Lung microvascular endothelial cell (primary cell): ENCODE measurements at regions not wholly inside any gene's neighbourhood (a gene's known extent, or its start where the extent isn't known, plus 50 kb on each side); places are given as distances from the start of the nearest gene placed in this dataset.
A peak's percentile ranks its signal among the peaks of the same experiment; 100 is the strongest.

ENCODE experiments used
- DNase-seq, 2 donors: peaks; one replicate each; pipeline versions ENCODE4 v3.0.0 to v3.0.0-alpha.2; 2010; ENCODE audit warnings: low read depth in 2 of 2

DNA sequence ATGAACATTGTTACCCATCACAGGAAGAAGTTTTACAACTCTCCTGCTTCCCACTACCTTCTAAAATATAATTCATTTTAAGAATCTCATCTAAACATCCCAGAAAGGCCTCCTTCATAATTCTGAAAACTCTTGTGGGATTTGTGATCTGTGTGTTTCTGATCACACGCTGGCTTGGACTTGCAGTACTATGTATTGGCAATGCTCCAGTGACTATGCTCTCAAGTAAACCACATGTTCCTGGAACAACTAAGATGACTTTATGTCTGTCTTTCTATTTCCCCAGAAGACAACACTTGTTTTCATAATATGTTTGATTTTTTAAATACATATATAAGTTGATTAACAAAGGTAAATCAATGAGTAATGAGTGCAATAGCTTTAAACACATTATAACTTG, 376.6 kb upstream of the NETO1 start:
- no peak for DNase-seq

DNA sequence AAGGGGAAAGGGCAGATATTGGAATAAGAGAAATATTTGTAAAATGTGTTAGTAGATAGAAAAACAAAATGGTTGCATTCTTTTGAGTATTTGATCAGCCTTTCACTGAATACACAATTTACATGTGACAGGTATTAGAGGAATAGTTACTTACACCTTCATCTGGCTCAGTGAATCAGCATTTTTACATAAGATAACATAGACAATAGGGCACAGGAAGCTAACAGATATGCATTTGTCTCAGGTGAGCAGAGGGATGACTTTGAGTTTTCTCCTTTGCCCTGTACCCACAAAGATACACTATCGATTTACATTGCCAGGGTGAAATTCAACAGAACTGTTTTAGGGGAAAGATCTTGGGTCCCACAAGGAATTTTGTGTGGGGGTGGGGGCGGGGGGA, 373.1 kb upstream of the NETO1 start:
- DNase-seq: no peak

GRCh38 chr18:73235921-73236320, 368.1 kb upstream of the NETO1 start:
- DNase-seq: no peak

GRCh38 chr18:73235491-73235890, 367.7 kb upstream of the NETO1 start:
- peak in 1 of 2 donors; percentile 65 for DNase-seq

DNA sequence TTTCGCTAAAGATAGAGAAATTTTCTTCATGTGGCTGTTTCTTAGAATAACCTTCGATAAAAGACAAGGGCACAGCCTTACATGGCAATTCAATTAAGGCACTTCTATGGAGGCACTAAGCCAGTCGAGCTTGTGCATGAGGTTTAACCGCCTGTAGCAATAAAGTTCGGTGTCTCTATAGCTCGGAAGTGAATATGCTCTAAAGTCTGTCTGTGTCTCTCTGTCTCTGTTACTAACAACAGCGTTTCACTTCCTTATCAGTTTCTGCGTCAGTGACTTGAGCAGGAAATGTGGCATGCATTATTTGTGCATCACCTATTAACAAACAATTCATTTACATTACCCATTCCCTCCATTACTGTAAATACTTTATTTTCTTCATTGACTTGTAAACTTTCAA, 365.1 kb upstream of the NETO1 start:
- no peak for DNase-seq

DNA sequence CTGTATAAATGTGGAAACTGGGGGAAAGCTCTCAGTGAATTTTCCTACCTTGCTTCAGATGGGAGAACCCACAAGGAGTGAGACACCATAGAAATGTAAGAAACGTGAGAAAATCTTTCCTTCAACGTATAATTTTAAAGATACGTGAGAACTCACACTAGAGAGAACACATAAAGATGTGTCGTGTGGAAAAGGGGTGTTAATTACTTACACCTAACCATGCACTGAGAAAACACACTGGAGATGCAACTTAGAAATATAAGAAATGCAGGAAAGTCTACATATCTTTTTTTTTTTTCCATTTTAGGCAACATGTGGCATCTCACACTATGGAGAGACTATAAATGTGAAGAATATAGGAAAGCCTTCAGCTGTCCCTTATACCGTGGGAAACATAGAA, 352.9 kb upstream of the NETO1 start:
- no peak for DNase-seq

- no peak for DNase-seq
Measured at GRCh38 chr18:73218293-73218692, 350.5 kb upstream of the NETO1 start.

- no peak for DNase-seq
Measured at GRCh38 chr18:73214970-73215369, 347.2 kb upstream of the NETO1 start.

- DNase-seq: no peak
Measured at GRCh38 chr18:73212442-73212841, 344.7 kb upstream of the NETO1 start.

- DNase-seq: no peak
Measured at GRCh38 chr18:73201940-73202339, 334.2 kb upstream of the NETO1 start.

DNA sequence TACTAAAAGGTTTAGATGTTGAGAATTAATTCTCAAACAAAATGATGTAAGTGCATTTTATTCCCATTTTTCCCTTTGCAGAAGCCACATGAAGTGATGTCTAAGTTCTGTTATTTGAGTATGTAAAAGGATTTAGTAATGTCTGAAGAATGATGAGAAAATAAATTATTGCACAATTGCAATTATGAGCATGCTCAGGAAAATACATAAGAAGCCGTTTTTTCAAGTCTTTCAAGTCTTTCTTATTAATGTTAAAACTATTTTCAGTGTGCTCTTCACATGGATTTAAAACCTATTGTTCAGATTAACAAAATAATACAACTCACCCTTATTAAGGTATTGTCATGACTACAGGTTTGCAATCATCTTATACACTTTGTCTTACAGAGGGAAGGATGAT, 331.4 kb upstream of the NETO1 start:
- no peak for DNase-seq

DNA sequence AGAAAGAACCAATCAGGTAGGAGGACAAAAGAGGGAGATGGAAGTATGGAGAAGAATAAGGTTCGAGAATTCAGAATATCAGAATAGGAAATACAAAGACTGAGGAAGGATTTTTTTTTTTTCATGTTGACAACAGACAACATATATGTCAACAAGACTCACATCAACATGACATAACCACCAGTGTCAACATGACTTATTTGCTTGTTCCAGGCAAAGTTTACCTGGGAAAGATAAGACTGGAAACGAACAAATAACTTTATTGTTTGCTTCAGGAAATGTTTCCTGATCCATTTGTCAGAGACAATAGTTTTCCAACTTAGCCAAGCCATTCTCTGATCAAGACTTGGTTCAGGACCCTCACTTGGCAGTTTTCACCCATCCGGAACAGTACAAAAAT, 321.9 kb upstream of the NETO1 start:
- DNase-seq: no peak

- DNase-seq: no peak
Measured at GRCh38 chr18:73168236-73168635, 300.4 kb upstream of the NETO1 start.

- no peak for DNase-seq
Measured at GRCh38 chr18:73164430-73164829, 296.6 kb upstream of the NETO1 start.

GRCh38 chr18:73163236-73163635, 295.4 kb upstream of the NETO1 start:
- DNase-seq: no peak

DNA sequence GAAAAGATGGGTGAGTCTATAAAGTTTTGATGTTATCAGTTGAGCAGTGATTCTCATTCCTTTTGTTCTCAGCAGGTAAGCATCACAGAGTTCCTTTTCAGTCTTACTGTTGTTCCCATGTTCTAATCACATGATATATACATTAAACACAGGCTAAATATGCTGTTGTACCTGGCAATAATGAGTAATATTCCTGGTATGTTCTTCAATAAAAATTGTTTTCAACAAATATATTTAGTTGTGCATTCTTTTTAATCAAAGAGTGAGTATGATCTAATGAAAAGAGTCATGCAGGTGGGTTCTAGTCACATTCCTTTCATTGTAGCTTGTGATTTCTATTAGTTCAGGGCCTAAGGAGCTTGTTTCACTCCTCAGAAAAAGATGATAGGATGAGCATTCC, 288.3 kb upstream of the NETO1 start:
- DNase-seq: no peak

GRCh38 chr18:73153271-73153670, 285.5 kb upstream of the NETO1 start:
- DNase-seq: no peak

DNA sequence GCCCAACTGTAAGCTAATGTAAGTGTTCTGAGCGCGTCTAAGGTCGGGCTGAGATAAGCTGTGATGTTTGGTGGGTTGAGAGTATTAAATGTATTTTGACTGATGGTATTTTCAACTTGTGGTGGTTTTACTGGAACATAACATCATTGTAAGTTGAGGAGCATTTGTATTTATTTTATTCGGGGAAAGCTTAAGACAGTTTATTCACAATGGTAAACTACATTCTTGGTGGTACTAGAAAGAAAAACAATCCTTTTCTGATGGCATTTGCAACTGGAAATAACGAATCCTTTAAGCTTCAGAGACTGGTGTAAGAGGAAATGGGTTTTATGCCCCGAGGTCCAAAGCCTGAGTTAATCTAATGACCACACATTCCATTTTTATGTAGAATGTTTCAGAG, 283.3 kb upstream of the NETO1 start:
- no peak for DNase-seq

GRCh38 chr18:73150199-73150598, 282.4 kb upstream of the NETO1 start:
- no peak for DNase-seq

- DNase-seq: no peak
Measured at GRCh38 chr18:73147590-73147989, 279.8 kb upstream of the NETO1 start.

- DNase-seq: no peak
Measured at GRCh38 chr18:73144030-73144429, 276.2 kb upstream of the NETO1 start.

- no peak for DNase-seq
Measured at GRCh38 chr18:73136134-73136533, 268.3 kb upstream of the NETO1 start.

DNA sequence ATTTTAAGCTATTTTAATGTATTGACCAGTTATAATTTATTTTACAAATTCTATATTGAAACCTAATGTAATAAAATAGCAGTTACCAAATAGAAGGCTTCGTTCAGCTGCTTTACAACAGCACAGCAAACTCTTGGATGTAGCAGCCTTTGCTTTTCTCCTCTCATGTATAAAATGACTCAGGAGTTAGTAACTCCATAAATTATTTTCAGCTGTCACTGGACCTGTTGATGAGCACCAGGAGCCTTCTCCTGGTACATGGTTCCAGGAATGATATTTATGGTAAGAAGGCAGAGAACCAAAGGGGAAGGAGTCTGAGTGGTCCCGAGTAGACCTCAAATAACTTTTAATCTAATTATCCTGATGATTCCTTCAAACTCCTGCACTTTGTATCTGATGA, 256.4 kb upstream of the NETO1 start:
- no peak for DNase-seq

DNA sequence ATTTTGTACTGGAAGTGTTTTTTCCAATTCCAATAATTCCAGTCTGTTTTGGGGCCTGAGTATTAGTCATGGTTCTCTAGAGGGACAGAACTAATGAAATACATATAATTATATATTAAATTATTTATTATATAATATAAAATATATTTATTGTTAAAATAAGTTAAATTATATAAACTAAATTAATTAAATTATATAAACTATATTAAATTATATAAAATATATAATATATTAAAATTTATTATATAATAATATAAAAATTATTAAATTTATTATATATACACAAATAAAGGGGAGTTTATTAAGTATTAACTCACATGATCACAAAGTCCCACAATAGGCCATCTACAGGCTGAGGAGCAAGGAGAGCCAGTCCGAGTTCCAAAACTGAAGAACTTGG, 253.4 kb upstream of the NETO1 start:
- DNase-seq: no peak

DNA sequence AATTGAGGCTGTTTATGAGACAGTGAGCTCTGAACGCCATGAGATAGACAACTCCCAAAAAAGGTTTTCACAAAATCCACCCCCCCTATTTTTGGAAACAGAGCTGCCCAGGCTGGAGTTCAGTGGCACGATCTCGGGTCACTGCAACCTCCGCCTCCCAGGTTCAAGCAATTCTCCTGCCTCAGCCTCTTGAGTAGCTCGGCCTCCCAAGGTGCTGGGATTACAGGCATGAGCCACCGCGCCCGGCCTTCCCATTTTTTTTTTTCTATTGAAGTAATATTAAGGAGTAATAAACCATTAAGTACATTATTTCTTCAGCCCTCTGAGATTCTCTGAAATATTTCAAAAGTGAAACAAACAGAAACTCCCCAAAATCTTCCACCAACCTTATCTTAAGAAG, 252.8 kb upstream of the NETO1 start:
- DNase-seq: no peak
